Fibroblast of pulmonary artery (primary cell): ENCODE measurements at regions not wholly inside any gene's neighbourhood (a gene's known extent, or its start where the extent isn't known, plus 50 kb on each side); places are given as distances from the start of the nearest gene placed in this dataset.
A peak's percentile ranks its signal among the peaks of the same experiment; 100 is the strongest.

Experiments
- DNase-seq: peaks from one replicate; pipeline ENCODE4 v3.0.0-alpha.2; 2010; ENCODE audit warnings: low read depth
- H3K4me3 ChIP-seq: replicated peaks from 2 replicates; pipeline ENCODE4 v1.5.1; 2011; ENCODE audit warnings: low read depth, mild to moderate bottlenecking, control low read depth, low read length, moderate library complexity
- CTCF ChIP-seq: IDR thresholded peaks from 2 replicates; pipeline ENCODE4 v1.5.1; 2011; ENCODE audit warnings: mild to moderate bottlenecking, control low read depth, low read length, inconsistent platforms; ENCODE audit errors: missing control alignments

- TF ChIP-seq CTCF: no peak
- H3K4me3 ChIP-seq: no peak overlapping the region
- no peak for DNase-seq
Measured at GRCh38 chr12:92206011-92206410, 60.4 kb upstream of the BTG1 start.

GRCh38 chr12:92199819-92200576 is 54.4 kb upstream of the BTG1 start:
- no peak for TF ChIP-seq CTCF
- DNase-seq: peak; percentile 53
- no peak overlapping the region for H3K4me3 ChIP-seq

GRCh38 chr12:92197815-92198214 is 52.2 kb upstream of the BTG1 start:
- no peak overlapping the region for H3K4me3 ChIP-seq
- TF ChIP-seq CTCF: no peak
- no peak for DNase-seq

GRCh38 chr12:92196368-92196767 is 50.7 kb upstream of the BTG1 start:
- H3K4me3 ChIP-seq: no peak overlapping the region
- no peak for DNase-seq
- TF ChIP-seq CTCF: no peak
